ENCODE measurements at regions not wholly inside any gene's neighbourhood (a gene's known extent, or its start where the extent isn't known, plus 50 kb on each side); places are given as distances from the start of the nearest gene placed in this dataset.

DNA sequence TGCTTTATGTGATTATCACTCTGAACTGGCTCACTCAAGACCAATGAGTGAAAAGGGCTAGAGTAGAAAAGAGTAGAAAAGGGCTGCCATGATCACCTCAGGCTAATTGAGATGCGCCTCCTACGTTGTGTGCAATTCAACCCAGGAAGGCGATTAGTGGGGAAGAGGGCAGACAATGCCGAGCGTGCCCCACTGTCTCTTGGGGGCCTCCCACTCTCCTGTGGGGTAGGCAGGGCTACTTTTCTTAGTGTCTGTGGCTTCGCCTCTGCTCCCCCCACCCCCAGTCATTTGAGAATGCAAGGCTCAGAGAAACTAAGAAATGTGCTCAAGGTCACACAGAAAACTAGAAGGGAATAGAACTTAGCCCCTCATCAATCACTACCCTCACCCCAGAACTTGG is 57.7 kb upstream of the RASD2 start:
- Histone ChIP-seq H2AFZ (ENCODE audit: insufficient read depth, low read depth, low read length, poor library complexity, severe bottlenecking) (no peak overlapping the region), H3K79me2 (ENCODE audit: control insufficient read depth, insufficient read depth, low read length) (no peaks in the 10 kb centered on the region), H4K20me1 (ENCODE audit: control insufficient read depth, insufficient read depth, low read length, poor library complexity, severe bottlenecking) (no peaks in the 10 kb centered on the region), H3K36me3 (replicated peaks in 1 of 2; ENCODE audit: control extremely low read depth in 1 of 2, control insufficient read depth in 1 of 2, extremely low read depth in 1 of 2, insufficient read depth in 2 of 2, low read length in 1 of 2) (no peaks in the 10 kb centered on the region), H3K27me3 (replicated peaks in 1 of 4; ENCODE audit: control extremely low read depth in 1 of 4, control insufficient read depth in 3 of 4, insufficient read depth in 4 of 4, low read length in 3 of 4) (peaks cover 0 to 43% (median 3%) of the 10 kb centered on the region in 4 experiments), H3K27ac (ENCODE audit: low read length in 2 of 2) (no peak overlapping the region), H3K9ac (ENCODE audit: low read length) (no peak overlapping the region), H3K4me3 (ENCODE audit: control extremely low read depth in 1 of 5, extremely low read depth in 1 of 5, insufficient read depth in 1 of 5, low read depth in 2 of 5, low read length in 4 of 5) (no peak overlapping the region), H3K9me3 (ENCODE audit: control extremely low read depth in 1 of 3, control insufficient read depth in 2 of 3, insufficient read depth in 1 of 3, low read length in 2 of 3) (peaks cover 0 to 8% (median 3%) of the 10 kb centered on the region in 3 donors), H3K4me1 (ENCODE audit: control insufficient read depth in 2 of 2, insufficient read depth in 2 of 2, low read length in 2 of 2) (peaks cover 0 to 3% of the 10 kb centered on the region in 2 donors), H3K4me2 (replicated peaks; ENCODE audit: low read depth, low read length, poor library complexity, severe bottlenecking) (no peak overlapping the region)
- H3K4me1 Mint-ChIP-seq, result peaks cover 18% of the 10 kb centered on the region
- H3K27ac Mint-ChIP-seq, result no peak overlapping the region
- ATAC-seq (ENCODE audit: low read depth) (no peak), DNase-seq (no peak)
- TF ChIP-seq EZH2 (IDR thresholded peaks at IDR 0.05; ENCODE audit: borderline replicate concordance, insufficient read depth, low read depth, low read length, poor library complexity, severe bottlenecking), result no peak
- TF ChIP-seq, protein P1, sequence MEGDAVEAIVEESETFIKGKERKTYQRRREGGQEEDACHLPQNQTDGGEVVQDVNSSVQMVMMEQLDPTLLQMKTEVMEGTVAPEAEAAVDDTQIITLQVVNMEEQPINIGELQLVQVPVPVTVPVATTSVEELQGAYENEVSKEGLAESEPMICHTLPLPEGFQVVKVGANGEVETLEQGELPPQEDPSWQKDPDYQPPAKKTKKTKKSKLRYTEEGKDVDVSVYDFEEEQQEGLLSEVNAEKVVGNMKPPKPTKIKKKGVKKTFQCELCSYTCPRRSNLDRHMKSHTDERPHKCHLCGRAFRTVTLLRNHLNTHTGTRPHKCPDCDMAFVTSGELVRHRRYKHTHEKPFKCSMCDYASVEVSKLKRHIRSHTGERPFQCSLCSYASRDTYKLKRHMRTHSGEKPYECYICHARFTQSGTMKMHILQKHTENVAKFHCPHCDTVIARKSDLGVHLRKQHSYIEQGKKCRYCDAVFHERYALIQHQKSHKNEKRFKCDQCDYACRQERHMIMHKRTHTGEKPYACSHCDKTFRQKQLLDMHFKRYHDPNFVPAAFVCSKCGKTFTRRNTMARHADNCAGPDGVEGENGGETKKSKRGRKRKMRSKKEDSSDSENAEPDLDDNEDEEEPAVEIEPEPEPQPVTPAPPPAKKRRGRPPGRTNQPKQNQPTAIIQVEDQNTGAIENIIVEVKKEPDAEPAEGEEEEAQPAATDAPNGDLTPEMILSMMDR (IDR thresholded peaks at IDR 0.05), result no peak
- CTCF ChIA-PET, result no interaction called here
- intact Hi-C loops (cut with micrococcal nuclease), result no loop called here
- 73% methylated on average over 5 of the region's 6 CpGs for WGBS (ENCODE audit: insufficient coverage)
- POLR2A ChIA-PET, result no interaction called here
- H3K9me3 Mint-ChIP-seq (ENCODE audit: insufficient read depth), result peaks cover 3% of the 10 kb centered on the region
- H3K4me3 Mint-ChIP-seq, result no peak overlapping the region
- H3K27me3 Mint-ChIP-seq, result peaks cover 67% of the 10 kb centered on the region

DNA sequence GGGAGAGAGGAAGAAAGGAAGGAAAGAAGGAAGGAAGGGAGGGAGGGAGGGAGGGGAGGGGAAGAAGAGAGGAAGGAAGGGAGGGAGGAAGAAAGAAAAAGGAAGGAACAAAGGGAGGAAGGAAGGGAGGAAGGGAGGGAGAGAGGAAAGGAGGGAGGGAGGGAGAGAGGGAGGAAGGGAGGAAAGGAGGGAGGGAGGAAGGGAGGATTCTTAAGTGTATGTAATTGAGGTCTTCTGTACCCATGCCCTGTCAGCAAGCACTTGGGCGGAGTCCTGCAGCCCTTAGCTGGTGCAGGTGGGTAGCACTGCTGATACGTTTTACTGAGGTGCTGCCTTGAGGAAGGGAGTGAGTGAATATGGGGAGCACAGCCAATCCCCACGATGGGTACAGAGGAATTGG is 56.9 kb upstream of the RASD2 start:
- peaks cover 0 to 8% (median 3%) of the 10 kb centered on the region in 3 donors for H3K9me3 ChIP-seq (ENCODE audit: control extremely low read depth in 1 of 3, control insufficient read depth in 2 of 3, insufficient read depth in 1 of 3, low read length in 2 of 3)
- H4K20me1 ChIP-seq (ENCODE audit: control insufficient read depth, insufficient read depth, low read length, poor library complexity, severe bottlenecking), result no peaks in the 10 kb centered on the region
- ATAC-seq (ENCODE audit: low read depth) (no peak), DNase-seq (no peak)
- ChIA-PET CTCF (no interaction called here), POLR2A (no interaction called here)
- Mint-ChIP-seq H3K27ac (no peak overlapping the region), H3K9me3 (ENCODE audit: insufficient read depth) (peaks cover 3% of the 10 kb centered on the region), H3K4me3 (no peak overlapping the region), H3K27me3 (peaks cover 67% of the 10 kb centered on the region), H3K4me1 (peaks cover 17% of the 10 kb centered on the region)
- WGBS (ENCODE audit: insufficient coverage), result 76% methylated on average over 3 of the region's 3 CpGs
- H3K36me3 ChIP-seq (replicated peaks in 1 of 2; ENCODE audit: control extremely low read depth in 1 of 2, control insufficient read depth in 1 of 2, extremely low read depth in 1 of 2, insufficient read depth in 2 of 2, low read length in 1 of 2), result no peaks in the 10 kb centered on the region
- no peak overlapping the region for H3K27ac ChIP-seq (ENCODE audit: low read length in 2 of 2)
- no peak overlapping the region for H2AFZ ChIP-seq (ENCODE audit: insufficient read depth, low read depth, low read length, poor library complexity, severe bottlenecking)
- intact Hi-C loops (cut with micrococcal nuclease), result no loop called here
- H3K4me3 ChIP-seq (ENCODE audit: control extremely low read depth in 1 of 5, extremely low read depth in 1 of 5, insufficient read depth in 1 of 5, low read depth in 2 of 5, low read length in 4 of 5), result no peak overlapping the region
- no peak overlapping the region for H3K9ac ChIP-seq (ENCODE audit: low read length)
- TF ChIP-seq EZH2 (IDR thresholded peaks at IDR 0.05; ENCODE audit: borderline replicate concordance, insufficient read depth, low read depth, low read length, poor library complexity, severe bottlenecking), result no peak
- TF ChIP-seq, protein P1 (IDR thresholded peaks at IDR 0.05), result no peak
- no peak overlapping the region for H3K4me2 ChIP-seq (replicated peaks; ENCODE audit: low read depth, low read length, poor library complexity, severe bottlenecking)
- peaks cover 0 to 40% (median 3%) of the 10 kb centered on the region in 4 experiments for H3K27me3 ChIP-seq (replicated peaks in 1 of 4; ENCODE audit: control extremely low read depth in 1 of 4, control insufficient read depth in 3 of 4, insufficient read depth in 4 of 4, low read length in 3 of 4)
- peaks cover 0 to 3% of the 10 kb centered on the region in 2 donors for H3K4me1 ChIP-seq (ENCODE audit: control insufficient read depth in 2 of 2, insufficient read depth in 2 of 2, low read length in 2 of 2)
- H3K79me2 ChIP-seq (ENCODE audit: control insufficient read depth, insufficient read depth, low read length), result no peaks in the 10 kb centered on the region
